ENCODE measurements at regions not wholly inside any gene's neighbourhood (a gene's known extent, or its start where the extent isn't known, plus 50 kb on each side); places are given as distances from the start of the nearest gene placed in this dataset.

DNA sequence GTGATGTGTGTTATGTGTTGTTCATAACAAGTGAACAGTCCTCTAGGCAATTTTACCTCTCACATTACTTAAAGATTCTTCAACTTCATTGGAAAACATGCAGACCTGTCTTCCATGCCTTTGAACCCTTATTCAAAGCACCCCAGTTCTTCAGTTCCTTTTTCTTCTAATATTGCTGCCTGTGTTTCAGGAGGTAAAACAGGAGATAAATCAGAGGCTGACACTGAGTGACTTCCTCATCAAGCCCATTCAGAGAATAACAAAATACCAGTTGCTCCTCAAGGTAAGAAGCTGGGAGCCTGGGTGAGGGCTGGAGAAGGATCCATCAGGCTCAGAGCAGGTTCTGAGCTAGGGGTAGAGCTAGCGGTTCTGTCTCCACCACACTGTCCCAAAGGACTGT is 71.1 kb upstream of the UMPS start:
- CTCF ChIA-PET = interaction anchor here (0.9 to 3.8 kb wide), 5 partner anchors 17 to 88 kb away, joined by 3 to 23 read pairs (median 4); no protein-coding TSS in a partner anchor
- POLR2A ChIA-PET = no interaction called here
- TF ChIP-seq CTCF (IDR thresholded peaks at IDR 0.05; ENCODE audit: control extremely low read depth, extremely low read depth, low read depth, missing control alignments) = no peak
- DNase-seq (ENCODE audit: extremely low spot score) = no peak

- ChIA-PET POLR2A (no interaction called here), CTCF (interaction anchor here (0.7 to 3.8 kb wide), 5 partner anchors 12 to 486 kb away, joined by 3 to 23 read pairs (median 3); no protein-coding TSS in a partner anchor)
- DNase-seq (ENCODE audit: extremely low spot score) = no peak
- TF ChIP-seq CTCF (IDR thresholded peaks at IDR 0.05; ENCODE audit: control extremely low read depth, extremely low read depth, low read depth, missing control alignments) = no peak
Measured at GRCh38 chr3:124660599-124660998, 69.7 kb upstream of the UMPS start.

DNA sequence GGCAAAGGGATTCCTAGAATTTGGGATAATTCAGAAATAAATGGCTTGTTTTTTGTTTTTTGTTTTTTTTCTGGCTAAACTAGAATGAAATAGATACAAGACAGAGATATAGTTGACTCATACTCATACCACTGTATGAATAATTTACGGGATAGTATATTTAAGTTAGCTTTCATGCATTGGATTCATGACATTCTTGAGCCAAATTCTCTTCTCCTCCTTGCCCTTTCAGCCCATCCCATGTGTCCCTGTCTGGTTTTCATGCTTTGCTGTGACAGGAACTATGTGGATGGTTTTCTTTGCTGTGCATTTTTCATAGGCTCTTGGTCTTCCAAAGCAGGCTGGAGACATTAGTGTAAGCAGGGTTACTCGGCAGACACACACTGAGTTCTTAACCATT is 66.6 kb upstream of the UMPS start:
- CTCF ChIA-PET = interaction anchor here (2.8 kb wide), 1 partner anchor 25 kb away, joined by 15 read pairs; no protein-coding TSS in a partner anchor
- POLR2A ChIA-PET = no interaction called here
- no peak for TF ChIP-seq CTCF (IDR thresholded peaks at IDR 0.05; ENCODE audit: control extremely low read depth, extremely low read depth, low read depth, missing control alignments)
- DNase-seq (ENCODE audit: extremely low spot score) = no peak

DNA sequence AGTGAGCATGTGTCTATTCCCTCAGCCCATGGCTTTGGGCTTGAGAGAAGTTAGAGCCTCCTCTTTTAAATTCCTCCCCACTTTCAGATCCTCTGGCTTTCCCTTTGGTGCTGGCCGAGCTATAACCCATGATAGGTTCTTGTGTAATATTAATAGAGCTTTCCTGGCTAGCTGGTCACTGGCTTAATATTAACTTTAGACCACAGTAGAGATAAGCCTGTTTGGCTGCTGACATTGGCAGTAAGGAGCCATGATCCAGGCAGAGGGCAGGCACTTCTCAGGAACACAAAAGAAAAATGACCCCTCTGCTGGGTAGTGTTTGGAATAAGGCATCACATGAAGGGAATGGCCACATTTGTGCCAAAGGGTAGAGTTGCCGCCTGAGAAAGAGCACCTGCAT is 65.4 kb upstream of the UMPS start:
- DNase-seq (ENCODE audit: extremely low spot score) = no peak
- no peak for TF ChIP-seq CTCF (IDR thresholded peaks at IDR 0.05; ENCODE audit: control extremely low read depth, extremely low read depth, low read depth, missing control alignments)
- ChIA-PET CTCF (interaction anchor here (0.9 to 2.8 kb wide), 7 partner anchors 9 to 104 kb away, joined by 3 to 15 read pairs (median 3); no protein-coding TSS in a partner anchor), POLR2A (no interaction called here)

- TF ChIP-seq CTCF (IDR thresholded peaks at IDR 0.05; ENCODE audit: control extremely low read depth, extremely low read depth, low read depth, missing control alignments) = no peak
- CTCF ChIA-PET = interaction anchor here (1.0 to 2.1 kb wide), 5 partner anchors 11 to 102 kb away, joined by 3 to 20 read pairs (median 4); no protein-coding TSS in a partner anchor
- POLR2A ChIA-PET = no interaction called here
- DNase-seq (ENCODE audit: extremely low spot score) = no peak
Measured at GRCh38 chr3:124666067-124666466, 64.2 kb upstream of the UMPS start.

DNA sequence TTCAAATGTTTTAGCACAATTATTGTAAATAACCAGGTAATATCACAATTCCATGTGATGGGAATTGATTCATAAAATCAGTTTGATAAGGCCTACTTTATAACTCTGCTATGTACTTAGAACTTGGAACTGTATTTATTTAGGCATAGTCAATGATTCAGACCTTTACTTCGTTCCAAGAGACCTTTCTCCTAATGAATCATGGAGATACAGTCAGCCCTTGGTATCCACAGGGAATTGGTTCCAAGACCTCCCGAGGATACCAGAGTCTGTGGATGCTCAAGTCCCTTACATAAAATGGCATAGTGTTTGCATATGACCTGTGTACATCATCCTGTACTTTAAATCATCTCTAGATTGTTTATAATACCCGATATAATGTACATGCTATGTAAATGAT is 60.8 kb upstream of the UMPS start:
- ChIA-PET POLR2A (no interaction called here), CTCF (no interaction called here)
- TF ChIP-seq CTCF (IDR thresholded peaks at IDR 0.05; ENCODE audit: control extremely low read depth, extremely low read depth, low read depth, missing control alignments) = no peak
- DNase-seq (ENCODE audit: extremely low spot score) = no peak

Data from GM10248 (cell line).